Trophoblast cell (in vitro differentiated cells and primary cell): ENCODE measurements at regions not wholly inside any gene's neighbourhood (a gene's known extent, or its start where the extent isn't known, plus 50 kb on each side); places are given as distances from the start of the nearest gene placed in this dataset.

Experiments used
- DNase-seq, 2 donors: peaks; one replicate each; pipeline ENCODE4 v3.0.0-alpha.2; 2016
- H2AFZ ChIP-seq: 2 replicates; pipeline ENCODE4 v1.6.1; 2013; ENCODE audit warnings: low read length, moderate library complexity, mild to moderate bottlenecking; ENCODE audit not compliant: insufficient read depth, poor library complexity
- H2AK5ac ChIP-seq: 2 replicates; pipeline ENCODE4 v1.6.1; 2013; ENCODE audit warnings: mild to moderate bottlenecking, low read length
- H2BK120ac ChIP-seq: 2 replicates; pipeline ENCODE4 v1.6.1; 2013; ENCODE audit warnings: low read length, mild to moderate bottlenecking, moderate library complexity; ENCODE audit not compliant: insufficient read depth, poor library complexity
- H2BK12ac ChIP-seq: 2 replicates; pipeline ENCODE4 v1.6.1; 2013; ENCODE audit warnings: mild to moderate bottlenecking, low read length, moderate library complexity
- H2BK5ac ChIP-seq: 2 replicates; pipeline ENCODE4 v1.6.1; 2013; ENCODE audit warnings: low read length, low read depth, moderate library complexity, mild to moderate bottlenecking; ENCODE audit not compliant: poor library complexity
- H3K14ac ChIP-seq: 2 replicates; pipeline ENCODE4 v1.6.1; 2013; ENCODE audit warnings: mild to moderate bottlenecking, low read length
- H3K18ac ChIP-seq: 2 replicates; pipeline ENCODE4 v1.6.1; 2013; ENCODE audit warnings: mild to moderate bottlenecking, low read length
- H3K23ac ChIP-seq: 2 replicates; pipeline ENCODE4 v1.6.1; 2013; ENCODE audit warnings: low read length
- H3K27ac ChIP-seq: 2 replicates; pipeline ENCODE4 v1.5.1; 2013; ENCODE audit warnings: low read depth, mild to moderate bottlenecking, inconsistent platforms, low read length, moderate library complexity
- H3K27me3 ChIP-seq: 2 replicates; pipeline ENCODE4 v1.6.1; 2013; ENCODE audit warnings: inconsistent platforms, mild to moderate bottlenecking, low read length, moderate library complexity; ENCODE audit not compliant: insufficient read depth
- H3K36me3 ChIP-seq, 2 experiments: 1 replicate in 1 of 2; 2 replicates in 1 of 2; pipeline ENCODE4 v1.6.1; 2013; ENCODE audit warnings: low read length in 2 of 2, mild to moderate bottlenecking in 2 of 2, moderate library complexity in 1 of 2; ENCODE audit not compliant: insufficient read depth in 2 of 2, control insufficient read depth in 1 of 2
- H3K4ac ChIP-seq: 2 replicates; pipeline ENCODE4 v1.6.1; 2013; ENCODE audit warnings: low read depth, mild to moderate bottlenecking, low read length, moderate library complexity
- H3K4me1 ChIP-seq, 2 experiments: 1 replicate in 1 of 2; 2 replicates in 1 of 2; pipeline ENCODE4 v1.6.1; 2013; ENCODE audit warnings: low read length in 2 of 2, mild to moderate bottlenecking in 2 of 2, moderate library complexity in 1 of 2; ENCODE audit not compliant: insufficient read depth in 2 of 2, control insufficient read depth in 1 of 2
- H3K4me2 ChIP-seq: 2 replicates; pipeline ENCODE4 v1.6.1; 2013; ENCODE audit warnings: inconsistent platforms, mild to moderate bottlenecking, low read length, moderate library complexity
- H3K4me3 ChIP-seq: 2 replicates; pipeline ENCODE4 v1.5.1; 2013; ENCODE audit warnings: mild to moderate bottlenecking, low read depth, low read length, inconsistent platforms
- H3K79me1 ChIP-seq: one replicate; pipeline ENCODE4 v1.6.1; 2013; ENCODE audit warnings: low read length
- H3K79me2 ChIP-seq: 2 replicates; pipeline ENCODE4 v1.6.1; 2013; ENCODE audit warnings: low read length, mild to moderate bottlenecking; ENCODE audit not compliant: control insufficient read depth, insufficient read depth, poor library complexity
- H3K9ac ChIP-seq: 2 replicates; pipeline ENCODE4 v1.6.1; 2013; ENCODE audit warnings: mild to moderate bottlenecking, low read length
- H3K9me3 ChIP-seq: 2 replicates; pipeline ENCODE4 v1.6.1; 2013; ENCODE audit warnings: low read depth, mild to moderate bottlenecking, control low read depth, inconsistent platforms, low read length; ENCODE audit not compliant: insufficient read depth
- H4K12ac ChIP-seq: 2 replicates; pipeline ENCODE4 v1.6.1; 2013; ENCODE audit warnings: low read depth, mild to moderate bottlenecking, low read length, moderate library complexity
- H4K8ac ChIP-seq: 2 replicates; pipeline ENCODE4 v1.6.1; 2013; ENCODE audit warnings: low read depth, mild to moderate bottlenecking, low read length, moderate library complexity
- H4K91ac ChIP-seq: one replicate; pipeline ENCODE4 v1.6.1; 2013; ENCODE audit warnings: low read depth, mild to moderate bottlenecking, low read length, moderate library complexity
- WGBS: extraction: QIAGEN DNeasy Blood & Tissue Kit; methylation state at CpG from one replicate; pipeline ENCODE4 v1.1.7; 2013; ENCODE audit warnings: missing lambda C conversion rate; ENCODE audit not compliant: insufficient read length, insufficient coverage; ENCODE audit errors: extremely low coverage; 5-methylcytosine and 5-hydroxymethylcytosine counted together

- WGBS: no CpG with 5 or more reads among the region's 8 CpGs
- no peaks in the 10 kb centered on the region for H3K36me3 ChIP-seq
- no peaks in the 10 kb centered on the region for H3K79me1 ChIP-seq
- H3K79me2 ChIP-seq: no peaks in the 10 kb centered on the region
- H2BK5ac ChIP-seq: no peak overlapping the region
- no peak overlapping the region for H3K9ac ChIP-seq
- H3K23ac ChIP-seq: no peak overlapping the region
- H3K9me3 ChIP-seq: peaks cover 3% of the 10 kb centered on the region
- H3K14ac ChIP-seq: no peak overlapping the region
- H3K4me3 ChIP-seq: no peak overlapping the region
- H3K27me3 ChIP-seq: no peaks in the 10 kb centered on the region
- no peak overlapping the region for H4K12ac ChIP-seq
- no peak overlapping the region for H3K4me2 ChIP-seq
- no peaks in the 10 kb centered on the region for H3K4me1 ChIP-seq
- H2BK12ac ChIP-seq: no peak overlapping the region
- no peak overlapping the region for H4K91ac ChIP-seq
- H3K18ac ChIP-seq: no peak overlapping the region
- H2AFZ ChIP-seq: no peak overlapping the region
- H4K8ac ChIP-seq: no peak overlapping the region
- H3K4ac ChIP-seq: no peak overlapping the region
- H2AK5ac ChIP-seq: no peak overlapping the region
- DNase-seq: no peak
- no peak overlapping the region for H3K27ac ChIP-seq
- no peak overlapping the region for H2BK120ac ChIP-seq
Observed at GRCh38 chr20:47406849-47407682, 50.6 kb upstream of the ZMYND8 start.

DNA sequence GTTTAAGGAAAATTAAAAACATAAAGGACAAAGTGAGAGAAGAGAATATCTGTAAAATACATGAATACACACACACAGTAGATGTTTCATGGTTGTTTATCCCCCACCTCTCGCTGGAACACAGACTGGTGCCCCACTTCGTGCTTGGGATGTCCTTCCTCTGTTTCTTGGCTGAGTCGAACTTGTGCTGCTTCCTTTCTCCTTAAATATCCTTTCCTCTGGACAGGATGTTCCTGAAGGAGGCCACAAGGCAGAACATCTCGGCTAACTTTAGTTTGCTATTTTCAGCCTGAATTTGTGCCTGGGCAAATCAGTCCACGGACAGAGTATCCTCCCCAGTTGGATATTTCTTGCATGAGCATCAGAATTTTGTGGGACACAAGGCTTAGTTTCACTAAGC, 54.7 kb upstream of the ZMYND8 start:
- Histone ChIP-seq H2AFZ (no peak overlapping the region), H3K4me2 (no peak overlapping the region)

GRCh38 chr20:47412083-47412482, 55.6 kb upstream of the ZMYND8 start:
- no peaks in the 10 kb centered on the region for H3K79me2 ChIP-seq
- H3K36me3 ChIP-seq: peaks cover 0 to 2% of the 10 kb centered on the region in 2 experiments
- no peak overlapping the region for H3K4ac ChIP-seq
- H3K4me2 ChIP-seq: no peak overlapping the region
- H2BK5ac ChIP-seq: no peak overlapping the region
- H2BK120ac ChIP-seq: no peak overlapping the region
- no peak overlapping the region for H3K14ac ChIP-seq
- no peak overlapping the region for H3K9ac ChIP-seq
- H3K4me1 ChIP-seq: peaks cover 3 to 4% of the 10 kb centered on the region in 2 experiments
- H2AFZ ChIP-seq: no peak overlapping the region
- H2BK12ac ChIP-seq: no peak overlapping the region
- DNase-seq: no peak
- H3K9me3 ChIP-seq: peaks cover 3% of the 10 kb centered on the region
- WGBS: no CpG with 5 or more reads among the region's 4 CpGs
- H4K91ac ChIP-seq: no peak overlapping the region
- no peak overlapping the region for H3K27ac ChIP-seq
- no peak overlapping the region for H4K12ac ChIP-seq
- H3K27me3 ChIP-seq: no peaks in the 10 kb centered on the region
- no peak overlapping the region for H2AK5ac ChIP-seq
- H4K8ac ChIP-seq: no peak overlapping the region
- no peak overlapping the region for H3K23ac ChIP-seq
- no peak overlapping the region for H3K18ac ChIP-seq
- peaks cover 7% of the 10 kb centered on the region for H3K79me1 ChIP-seq
- no peak overlapping the region for H3K4me3 ChIP-seq

More for the DNA sequence above, 54.7 kb upstream of the ZMYND8 start:
- Histone ChIP-seq H4K12ac (no peak overlapping the region), H3K14ac (no peak overlapping the region), H3K27me3 (no peaks in the 10 kb centered on the region), H4K91ac (no peak overlapping the region), H2AK5ac (no peak overlapping the region), H3K79me1 (peaks cover 4% of the 10 kb centered on the region), H3K4me1 (no peaks in the 10 kb centered on the region), H3K4ac (no peak overlapping the region), H2BK5ac (no peak overlapping the region), H3K23ac (no peak overlapping the region), H4K8ac (no peak overlapping the region), H3K27ac (no peak overlapping the region), H3K79me2 (no peaks in the 10 kb centered on the region), H3K36me3 (no peaks in the 10 kb centered on the region), H3K9ac (no peak overlapping the region), H2BK120ac (no peak overlapping the region), H2BK12ac (no peak overlapping the region), H3K18ac (no peak overlapping the region), H3K4me3 (no peak overlapping the region), H3K9me3 (peaks cover 3% of the 10 kb centered on the region)
- WGBS: no CpG with 5 or more reads among the region's 5 CpGs
- no peak for DNase-seq

DNA sequence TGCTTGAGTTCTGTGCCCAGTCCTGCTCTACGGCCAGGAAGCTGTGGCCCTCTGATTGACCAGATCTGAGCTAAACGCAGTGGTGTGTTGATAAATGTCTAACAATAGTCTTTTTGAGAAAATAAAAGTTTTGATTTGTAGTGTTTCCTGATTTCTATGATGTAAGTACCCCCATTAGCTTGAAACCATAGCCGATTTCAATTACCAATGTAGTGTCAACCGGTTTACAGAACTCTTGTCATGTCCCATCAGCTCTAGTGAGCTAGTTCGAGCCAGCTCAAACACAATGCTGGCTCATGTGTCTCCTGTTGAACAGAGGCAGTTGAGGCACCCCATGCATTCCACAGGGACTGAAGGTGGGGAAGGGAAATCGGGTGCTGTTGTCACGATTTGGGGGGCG, 56.7 kb upstream of the ZMYND8 start:
- H3K27me3 ChIP-seq: no peaks in the 10 kb centered on the region
- no peak overlapping the region for H3K4ac ChIP-seq
- no peak for DNase-seq
- no peak overlapping the region for H2BK5ac ChIP-seq
- no peak overlapping the region for H3K4me2 ChIP-seq
- no peak overlapping the region for H4K91ac ChIP-seq
- H2AK5ac ChIP-seq: no peak overlapping the region
- no peak overlapping the region for H3K18ac ChIP-seq
- WGBS: no CpG with 5 or more reads among the region's 8 CpGs
- H2BK120ac ChIP-seq: no peak overlapping the region
- H3K79me1 ChIP-seq: peaks cover 13% of the 10 kb centered on the region
- no peak overlapping the region for H4K8ac ChIP-seq
- H2BK12ac ChIP-seq: no peak overlapping the region
- H3K9ac ChIP-seq: no peak overlapping the region
- no peak overlapping the region for H2AFZ ChIP-seq
- no peak overlapping the region for H3K23ac ChIP-seq
- peaks cover 0 to 2% of the 10 kb centered on the region in 2 experiments for H3K36me3 ChIP-seq
- H3K27ac ChIP-seq: no peak overlapping the region
- H3K9me3 ChIP-seq: peaks cover 3% of the 10 kb centered on the region
- peaks cover 8% of the 10 kb centered on the region in 2 experiments for H3K4me1 ChIP-seq
- H3K4me3 ChIP-seq: no peak overlapping the region
- H3K79me2 ChIP-seq: no peaks in the 10 kb centered on the region
- H3K14ac ChIP-seq: no peak overlapping the region
- no peak overlapping the region for H4K12ac ChIP-seq
